AG04450 (cell line): ENCODE measurements at regions not wholly inside any gene's neighbourhood (a gene's known extent, or its start where the extent isn't known, plus 50 kb on each side); places are given as distances from the start of the nearest gene placed in this dataset.

ENCODE experiments used
- CTCF ChIA-PET: fragments of 300-600, 350-600 bp; formaldehyde crosslinking; extraction: SDS; loops from one replicate; lab custom pipeline; 2022; ENCODE audit warnings: antibody characterized with exemption, inconsistent platforms; lab: Charles Lee
- POLR2A ChIA-PET: fragments of 350-600 bp; formaldehyde crosslinking; extraction: SDS; loops from one replicate; lab custom pipeline; 2021; ENCODE audit warnings: antibody characterized with exemption, inconsistent platforms; lab: Yijun Ruan, JAX
- DNase-seq: peaks from one replicate; pipeline ENCODE4 v3.0.0-alpha.2; 2011; ENCODE audit warnings: low read depth, low spot score
- H3K27ac ChIP-seq: one replicate; pipeline ENCODE4 v1.5.1; 2012; ENCODE audit warnings: low read depth, low read length, control low read depth
- H3K27me3 ChIP-seq: one replicate; pipeline ENCODE4 v1.6.0; 2012; ENCODE audit warnings: low read length; ENCODE audit not compliant: control insufficient read depth, insufficient read depth
- H3K4me3 ChIP-seq: 2 replicates; pipeline ENCODE4 v1.5.1; 2011; ENCODE audit warnings: mild to moderate bottlenecking, low read depth, low read length, control low read depth
- H3K9me3 ChIP-seq: 2 replicates; pipeline ENCODE4 v1.5.1; 2012; ENCODE audit warnings: low read length; ENCODE audit not compliant: control insufficient read depth, insufficient read depth
- CTCF ChIP-seq: IDR thresholded peaks from 2 replicates; pipeline ENCODE4 v1.5.1; 2011; ENCODE audit warnings: low read depth, low read length, control low read depth, inconsistent platforms

GRCh38 chr9:21583628-21584377, 101.7 kb upstream of the IFNE start:
- no peak overlapping the region for H3K27ac ChIP-seq

GRCh38 chr9:21584890-21585289, 102.8 kb upstream of the IFNE start:
- Histone ChIP-seq H3K4me3 (no peak overlapping the region), H3K9me3 (no peaks in the 10 kb centered on the region), H3K27ac (no peak overlapping the region), H3K27me3 (no peaks in the 10 kb centered on the region)
- no peak for DNase-seq
- ChIA-PET POLR2A (no interaction called here), CTCF (interaction anchor here (2.2 kb wide), 1 partner anchor 119 kb away, joined by 9 read pairs; no protein-coding TSS in a partner anchor)
- TF ChIP-seq CTCF: no peak

More at GRCh38 chr9:21583628-21584377, 101.7 kb upstream of the IFNE start:
- ChIA-PET CTCF (no interaction called here), POLR2A (no interaction called here)
- Histone ChIP-seq H3K27me3 (no peaks in the 10 kb centered on the region), H3K4me3 (no peak overlapping the region), H3K9me3 (no peaks in the 10 kb centered on the region)
- no peak for DNase-seq
- TF ChIP-seq CTCF: no peak

DNA sequence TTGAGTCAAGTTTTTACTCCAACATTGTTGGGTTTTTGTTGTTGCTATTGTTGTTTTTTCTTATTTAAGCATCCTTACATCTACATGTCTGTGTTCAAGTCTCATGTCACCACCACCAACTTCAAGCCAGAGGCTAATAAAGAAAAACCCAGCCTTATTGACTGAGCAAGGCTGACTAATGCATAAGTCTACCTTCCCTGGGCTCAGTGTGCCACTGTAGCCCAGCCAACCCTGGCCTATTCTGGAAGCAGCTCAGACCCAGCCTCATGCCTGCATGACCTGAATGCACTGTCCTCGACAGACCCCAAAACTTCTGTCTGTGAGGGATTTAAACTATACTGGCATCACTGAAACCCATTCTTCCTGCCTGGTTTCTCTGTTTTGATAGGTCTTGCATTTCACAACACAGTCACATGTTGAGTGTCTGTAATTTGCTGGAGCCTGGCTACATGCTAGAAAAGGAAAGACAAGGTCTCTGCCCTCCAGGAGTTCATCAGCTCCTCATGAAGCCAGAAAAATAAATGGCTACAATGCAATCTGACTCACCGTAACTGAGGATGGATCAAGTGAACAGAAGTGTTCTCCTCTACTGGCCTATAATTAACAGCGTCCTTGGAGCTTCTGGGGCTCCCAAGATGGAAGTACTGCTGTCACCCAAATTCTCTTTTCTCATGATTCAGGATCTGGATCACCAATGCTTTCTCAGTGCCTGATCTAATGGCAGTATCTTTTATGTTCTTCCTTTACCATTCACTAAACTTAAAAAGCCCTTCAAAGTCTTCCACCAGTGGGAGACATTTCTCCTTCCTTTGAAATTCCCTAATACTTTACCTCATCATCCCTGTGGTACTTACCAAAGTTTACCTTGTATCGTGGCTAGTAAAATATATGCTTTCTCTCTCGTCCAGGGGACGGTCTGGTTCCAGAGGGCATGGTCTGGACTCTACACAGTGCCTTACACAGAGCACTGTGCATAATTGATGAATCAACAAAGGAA, 103.9 kb upstream of the IFNE start:
- TF ChIP-seq CTCF: peak; percentile 40
- CTCF ChIA-PET: interaction anchor here (0.6 to 2.2 kb wide), 3 partner anchors 120 to 203 kb away, joined by 3 to 9 read pairs (median 3); no protein-coding TSS in a partner anchor
- POLR2A ChIA-PET: no interaction called here
- no peak overlapping the region for H3K4me3 ChIP-seq
- DNase-seq: no peak
- H3K9me3 ChIP-seq: no peaks in the 10 kb centered on the region
- H3K27me3 ChIP-seq: no peaks in the 10 kb centered on the region
- no peak overlapping the region for H3K27ac ChIP-seq

- no peak for TF ChIP-seq CTCF
- CTCF ChIA-PET: interaction anchor here (1.0 kb wide), 1 partner anchor 200 kb away, joined by 5 read pairs; no protein-coding TSS in a partner anchor
- no peak overlapping the region for H3K27ac ChIP-seq
- no peaks in the 10 kb centered on the region for H3K27me3 ChIP-seq
- POLR2A ChIA-PET: no interaction called here
- H3K4me3 ChIP-seq: no peak overlapping the region
- DNase-seq: no peak
- no peaks in the 10 kb centered on the region for H3K9me3 ChIP-seq
Measured at GRCh38 chr9:21589344-21590056, 107.4 kb upstream of the IFNE start.
